CD4-positive, alpha-beta T cell (primary cell): ENCODE measurements at regions not wholly inside any gene's neighbourhood (a gene's known extent, or its start where the extent isn't known, plus 50 kb on each side); places are given as distances from the start of the nearest gene placed in this dataset.

ENCODE experiments used
- ATAC-seq: fragments of 200-7000 bp; cut with Tn5 transposase; one replicate; pipeline ENCODE4 v1.10.0; 2022; ENCODE audit warnings: mild to moderate bottlenecking; ENCODE audit not compliant: poor library complexity
- CTCF ChIA-PET: fragments of 350-600 bp; sonication (Branson Sonifier 250); formaldehyde crosslinking; loops from one replicate; lab custom pipeline; 2021; ENCODE audit warnings: antibody characterized with exemption, inconsistent platforms; lab: Charles Lee
- POLR2A ChIA-PET: fragments of 350-600 bp; sonication (Branson Sonifier 250); formaldehyde crosslinking; loops from one replicate; lab custom pipeline; 2021; ENCODE audit warnings: antibody characterized with exemption, inconsistent platforms; lab: Charles Lee
- DNase-seq, 14 experiments: peaks; one replicate each; pipeline ENCODE4 v3.0.0-alpha.2; 2013 to 2020; ENCODE audit warnings: mixed read lengths in 2 of 14
- H3K27ac ChIP-seq, 2 donors: one replicate each; pipeline versions ENCODE4 v1.5.1 to v1.7.0; 2013; ENCODE audit warnings: low read length in 2 of 2, low read depth in 1 of 2, mild to moderate bottlenecking in 1 of 2
- H3K27me3 ChIP-seq, 2 experiments: 1 replicate in 1 of 2; 2 replicates in 1 of 2; pipeline versions ENCODE4 v1.6.1 to v1.7.0; 2013; ENCODE audit warnings: low read length in 2 of 2, control low read depth in 1 of 2, mild to moderate bottlenecking in 1 of 2, moderate library complexity in 1 of 2; ENCODE audit not compliant: insufficient read depth in 2 of 2, control insufficient read depth in 1 of 2
- H3K36me3 ChIP-seq: one replicate; pipeline ENCODE4 v1.6.1; 2013; ENCODE audit warnings: low read length, control low read depth; ENCODE audit not compliant: insufficient read depth
- H3K4me1 ChIP-seq: one replicate; pipeline ENCODE4 v1.6.1; 2013; ENCODE audit warnings: low read length, control low read depth; ENCODE audit not compliant: insufficient read depth
- H3K4me3 ChIP-seq: one replicate; pipeline ENCODE4 v1.5.1; 2013; ENCODE audit warnings: mild to moderate bottlenecking, low read length, moderate library complexity
- H3K9me3 ChIP-seq, 2 experiments: 1 replicate in 1 of 2; 2 replicates in 1 of 2; pipeline versions ENCODE4 v1.6.1 to v1.7.0; 2013; ENCODE audit warnings: low read length in 2 of 2, mild to moderate bottlenecking in 2 of 2, control low read depth in 1 of 2, moderate library complexity in 1 of 2; ENCODE audit not compliant: control insufficient read depth in 1 of 2, insufficient read depth in 1 of 2
- H3K27ac Mint-ChIP-seq: one replicate; pipeline ENCODE4 v1.8.0; 2020; ENCODE audit warnings: mixed read lengths
- H3K27me3 Mint-ChIP-seq: one replicate; pipeline ENCODE4 v1.8.0; 2021; ENCODE audit warnings: mixed read lengths
- H3K36me3 Mint-ChIP-seq: one replicate; pipeline ENCODE4 v1.8.0; 2021; ENCODE audit warnings: low read depth, mixed read lengths
- H3K4me1 Mint-ChIP-seq: one replicate; pipeline ENCODE4 v1.8.0; 2021; ENCODE audit warnings: low read depth, mixed read lengths
- H3K4me3 Mint-ChIP-seq: one replicate; pipeline ENCODE4 v1.8.0; 2020; ENCODE audit warnings: mild to moderate bottlenecking, mixed read lengths
- H3K9me3 Mint-ChIP-seq: one replicate; pipeline ENCODE4 v1.8.0; 2020; ENCODE audit warnings: mixed read lengths
- CTCF ChIP-seq: fragments of 200-600 bp; IDR thresholded peaks from one replicate; pipeline ENCODE4 v1.8.0; 2022; ENCODE audit warnings: antibody characterized with exemption, mild to moderate bottlenecking
- intact Hi-C, 2 experiments: fragments of 100-400 bp; cut with DNase I in 1 of 2; cut with micrococcal nuclease in 1 of 2; formaldehyde crosslinking; loops; one replicate each; pipeline versions ENCODE4 v1.15.1 to v1.9.0; 2023 to 2025; cut with DNase I, micrococcal nuclease

- CTCF ChIA-PET, result no interaction called here
- no peak overlapping the region for H3K27ac Mint-ChIP-seq
- H3K4me3 ChIP-seq, result no peak overlapping the region
- H3K4me1 Mint-ChIP-seq, result no peaks in the 10 kb centered on the region
- no peaks in the 10 kb centered on the region for H3K36me3 Mint-ChIP-seq
- no peaks in the 10 kb centered on the region for H3K4me1 ChIP-seq
- DNase-seq (no peak), ATAC-seq (no peak)
- peaks cover 0 to 9% of the 10 kb centered on the region in 2 experiments for H3K27me3 ChIP-seq
- H3K27ac ChIP-seq, result no peak overlapping the region
- peaks cover 22% of the 10 kb centered on the region for H3K27me3 Mint-ChIP-seq
- no peak overlapping the region for H3K4me3 Mint-ChIP-seq
- POLR2A ChIA-PET, result no interaction called here
- H3K36me3 ChIP-seq, result no peaks in the 10 kb centered on the region
- no peaks in the 10 kb centered on the region for H3K9me3 Mint-ChIP-seq
- intact Hi-C loops, result no loop called here
- no peaks in the 10 kb centered on the region for H3K9me3 ChIP-seq
- TF ChIP-seq CTCF, result no peak
Observed at GRCh38 chr11:45456686-45457085, 170.5 kb upstream of the SYT13 start.

GRCh38 chr11:45455536-45455935 is 169.4 kb upstream of the SYT13 start:
- no peaks in the 10 kb centered on the region for H3K36me3 Mint-ChIP-seq
- no peak for TF ChIP-seq CTCF
- H3K27ac ChIP-seq, result no peak overlapping the region
- H3K27me3 Mint-ChIP-seq, result peaks cover 22% of the 10 kb centered on the region
- intact Hi-C loops, result no loop called here
- H3K9me3 Mint-ChIP-seq, result no peaks in the 10 kb centered on the region
- H3K36me3 ChIP-seq, result no peaks in the 10 kb centered on the region
- no peaks in the 10 kb centered on the region for H3K4me1 ChIP-seq
- ATAC-seq, result no peak
- POLR2A ChIA-PET, result no interaction called here
- no peaks in the 10 kb centered on the region for H3K4me1 Mint-ChIP-seq
- DNase-seq, result no peak
- CTCF ChIA-PET, result no interaction called here
- H3K27ac Mint-ChIP-seq, result no peak overlapping the region
- no peak overlapping the region for H3K4me3 ChIP-seq
- peaks cover 0 to 6% of the 10 kb centered on the region in 2 experiments for H3K27me3 ChIP-seq
- no peaks in the 10 kb centered on the region for H3K9me3 ChIP-seq
- no peak overlapping the region for H3K4me3 Mint-ChIP-seq

- Mint-ChIP-seq H3K36me3 (no peaks in the 10 kb centered on the region), H3K27me3 (peaks cover 22% of the 10 kb centered on the region), H3K4me3 (no peak overlapping the region), H3K27ac (no peak overlapping the region), H3K4me1 (no peaks in the 10 kb centered on the region), H3K9me3 (no peaks in the 10 kb centered on the region)
- intact Hi-C loops, result no loop called here
- Histone ChIP-seq H3K9me3 (no peaks in the 10 kb centered on the region), H3K27ac (no peak overlapping the region), H3K27me3 (no peaks in the 10 kb centered on the region), H3K4me3 (no peak overlapping the region), H3K4me1 (no peaks in the 10 kb centered on the region), H3K36me3 (no peaks in the 10 kb centered on the region)
- POLR2A ChIA-PET, result no interaction called here
- ATAC-seq, result no peak
- TF ChIP-seq CTCF, result no peak
- CTCF ChIA-PET, result no interaction called here
- no peak for DNase-seq
Observed at GRCh38 chr11:45454917-45455401, 168.8 kb upstream of the SYT13 start.
